Kidney (tissue), 13 donors: ENCODE measurements at regions not wholly inside any gene's neighbourhood (a gene's known extent, or its start where the extent isn't known, plus 50 kb on each side); places are given as distances from the start of the nearest gene placed in this dataset.
"Not testable (repeated sequence)": the region's sequence is repeated elsewhere in the genome, so short reads cannot be mapped to it uniquely, and the experiment has no call there.

Experiments
- DNase-seq, 5 donors: peaks; one replicate each; pipeline ENCODE4 v3.0.0-alpha.2; 2013 to 2020
- FAIRE-seq: peaks from 2 replicates; lab custom pipeline; 2012; peaks lifted over from hg19 to GRCh38; lab: Jason Lieb, UNC
- H3K27ac ChIP-seq, 2 donors: one replicate each; pipeline ENCODE4 v1.7.0; 2013; ENCODE audit warnings: low read depth in 2 of 2, low read length in 2 of 2, inconsistent platforms in 1 of 2
- H3K27me3 ChIP-seq: one replicate; pipeline ENCODE4 v1.7.1; 2013; ENCODE audit warnings: low read length, inconsistent platforms; ENCODE audit not compliant: control insufficient read depth, insufficient read depth
- H3K36me3 ChIP-seq, 3 donors: one replicate each; pipeline versions ENCODE4 v1.7.0 to v1.7.1; 2013; ENCODE audit warnings: low read length in 3 of 3, control low read depth in 1 of 3, inconsistent platforms in 1 of 3; ENCODE audit not compliant: insufficient read depth in 3 of 3, control insufficient read depth in 2 of 3
- H3K4me1 ChIP-seq, 3 donors: one replicate each; pipeline versions ENCODE4 v1.7.0 to v1.7.1; 2013; ENCODE audit warnings: low read length in 3 of 3, inconsistent platforms in 1 of 3, low read depth in 1 of 3; ENCODE audit not compliant: control insufficient read depth in 2 of 3, insufficient read depth in 2 of 3
- H3K4me3 ChIP-seq, 3 donors: one replicate each; pipeline versions ENCODE4 v1.7.0 to v1.8.1; 2013; ENCODE audit warnings: low read length in 3 of 3, control low read depth in 1 of 3, inconsistent platforms in 1 of 3
- H3K9ac ChIP-seq, 3 donors: one replicate each; pipeline versions ENCODE4 v1.7.0 to v1.7.1; 2013; ENCODE audit warnings: low read length in 3 of 3, control low read depth in 1 of 3, inconsistent platforms in 1 of 3
- H3K9me3 ChIP-seq, 3 donors: one replicate each; pipeline versions ENCODE4 v1.7.0 to v1.7.1; 2013; ENCODE audit warnings: low read length in 3 of 3, control low read depth in 1 of 3, inconsistent platforms in 1 of 3; ENCODE audit not compliant: control insufficient read depth in 2 of 3, insufficient read depth in 1 of 3
- CTCF ChIP-seq: IDR thresholded peaks from 3 replicates; pipeline ENCODE4 v1.5.1; 2012; ENCODE audit warnings: mild to moderate bottlenecking, moderate library complexity, borderline replicate concordance; ENCODE audit not compliant: insufficient read depth; ENCODE audit errors: extremely low read depth
- intact Hi-C: fragments of 100-400 bp; cut with DNase I; formaldehyde crosslinking; loops from one replicate; pipeline ENCODE4 v1.11.1; 2022
- donor health status: control.
- donor health status: control.
- donor health status: control.
- donor health status: control.
- donor health status: control.
- donor health status: DM: yes; HTN: yes; CAD: no.
- donor health status: Normal renal cell carcinoma (clear cell type).

DNA sequence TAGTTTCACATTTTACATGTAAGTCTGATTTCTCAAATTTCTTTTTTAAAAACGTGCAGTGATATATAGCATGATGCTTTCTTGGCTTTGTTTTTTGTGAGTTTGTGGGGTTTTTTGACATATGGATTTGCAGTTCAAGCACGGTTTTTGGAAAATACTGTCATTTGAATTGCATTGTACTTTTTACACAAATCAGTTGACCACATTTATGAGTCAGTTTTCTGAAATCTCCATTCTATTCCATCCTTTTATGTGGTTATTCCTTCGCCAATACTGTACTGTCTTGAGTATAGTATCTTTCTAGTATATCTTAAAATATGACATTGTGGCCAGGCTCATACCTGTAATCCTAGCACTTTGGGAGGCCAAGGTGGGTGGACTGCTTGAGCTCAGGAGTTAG lies 890.0 kb upstream of the CITED2 start:
- DNase-seq: no peak
- no peak for FAIRE-seq
- TF ChIP-seq CTCF: no peak
- intact Hi-C loops: no loop called here
- Histone ChIP-seq H3K9ac (no peak overlapping the region), H3K4me3 (no peak overlapping the region), H3K27me3 (no peaks in the 10 kb centered on the region), H3K27ac (no peak overlapping the region), H3K9me3 (no peaks in the 10 kb centered on the region), H3K36me3 (no peaks in the 10 kb centered on the region), H3K4me1 (no peaks in the 10 kb centered on the region)

DNA sequence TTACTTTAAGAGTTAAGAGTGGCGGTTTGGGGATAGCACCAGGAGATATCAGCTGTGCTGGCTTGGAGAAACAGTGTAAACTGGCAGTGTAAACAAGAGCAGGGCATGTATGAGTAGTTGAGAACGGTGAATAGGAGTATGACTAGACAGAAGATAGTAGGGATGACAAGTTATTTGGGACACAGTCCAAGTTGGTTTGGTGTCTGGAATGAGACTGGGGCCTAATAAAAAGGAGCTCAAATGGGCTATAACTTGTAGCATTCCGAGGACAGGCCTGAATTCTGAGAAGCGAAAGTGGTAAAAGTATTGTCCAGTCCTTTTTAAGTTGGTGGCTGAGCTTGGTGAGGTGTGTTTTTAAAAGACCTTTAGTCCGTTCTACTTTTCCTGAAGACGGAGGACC lies 883.9 kb upstream of the CITED2 start:
- FAIRE-seq, H3K4me1 ChIP-seq, intact Hi-C loops, DNase-seq, H3K4me3 ChIP-seq, H3K36me3 ChIP-seq, H3K27ac ChIP-seq, H3K9ac ChIP-seq, H3K27me3 ChIP-seq, H3K9me3 ChIP-seq: not testable (repeated sequence)

GRCh38 chr6:140256248-140256647 lies 881.8 kb upstream of the CITED2 start:
- FAIRE-seq: no peak
- no peak overlapping the region for H3K27ac ChIP-seq
- no peak for DNase-seq
- H3K4me1 ChIP-seq: no peaks in the 10 kb centered on the region
- no peak for TF ChIP-seq CTCF
- H3K4me3 ChIP-seq: no peak overlapping the region
- intact Hi-C loops: no loop called here
- no peaks in the 10 kb centered on the region for H3K36me3 ChIP-seq
- no peaks in the 10 kb centered on the region for H3K27me3 ChIP-seq
- H3K9me3 ChIP-seq: no peaks in the 10 kb centered on the region
- no peak overlapping the region for H3K9ac ChIP-seq

- Histone ChIP-seq H3K4me1 (no peaks in the 10 kb centered on the region), H3K27me3 (no peaks in the 10 kb centered on the region), H3K36me3 (no peaks in the 10 kb centered on the region), H3K27ac (no peak overlapping the region), H3K9ac (no peak overlapping the region), H3K9me3 (no peaks in the 10 kb centered on the region), H3K4me3 (no peak overlapping the region)
- intact Hi-C loops: no loop called here
- no peak for FAIRE-seq
- TF ChIP-seq CTCF: no peak
- no peak for DNase-seq
Measured at GRCh38 chr6:140253096-140253495, 878.6 kb upstream of the CITED2 start.
